GM10248 (cell line): ENCODE measurements at regions not wholly inside any gene's neighbourhood (a gene's known extent, or its start where the extent isn't known, plus 50 kb on each side); places are given as distances from the start of the nearest gene placed in this dataset.

Experiments
- CTCF ChIA-PET: fragments of 300-600 bp; sonication (Branson Sonifier 250); formaldehyde crosslinking; extraction: SDS; loops from one replicate; lab custom pipeline; 2021; ENCODE audit warnings: antibody characterized with exemption; lab: Yijun Ruan, JAX
- POLR2A ChIA-PET: fragments of 350-650 bp; sonication (Branson Sonifier 250); formaldehyde crosslinking; extraction: SDS; loops from one replicate; lab custom pipeline; 2020; ENCODE audit warnings: antibody characterized with exemption; lab: Yijun Ruan, JAX
- DNase-seq: peaks from one replicate; pipeline ENCODE4 v3.0.0; 2012; ENCODE audit errors: extremely low spot score
- TF ChIP-seq, protein P1 (sequence below): IDR thresholded peaks from 2 replicates; pipeline ENCODE4 v1.5.1; 2012; ENCODE audit warnings: mild to moderate bottlenecking, low read depth; ENCODE audit errors: extremely low read depth, missing control alignments, control extremely low read depth

DNA sequence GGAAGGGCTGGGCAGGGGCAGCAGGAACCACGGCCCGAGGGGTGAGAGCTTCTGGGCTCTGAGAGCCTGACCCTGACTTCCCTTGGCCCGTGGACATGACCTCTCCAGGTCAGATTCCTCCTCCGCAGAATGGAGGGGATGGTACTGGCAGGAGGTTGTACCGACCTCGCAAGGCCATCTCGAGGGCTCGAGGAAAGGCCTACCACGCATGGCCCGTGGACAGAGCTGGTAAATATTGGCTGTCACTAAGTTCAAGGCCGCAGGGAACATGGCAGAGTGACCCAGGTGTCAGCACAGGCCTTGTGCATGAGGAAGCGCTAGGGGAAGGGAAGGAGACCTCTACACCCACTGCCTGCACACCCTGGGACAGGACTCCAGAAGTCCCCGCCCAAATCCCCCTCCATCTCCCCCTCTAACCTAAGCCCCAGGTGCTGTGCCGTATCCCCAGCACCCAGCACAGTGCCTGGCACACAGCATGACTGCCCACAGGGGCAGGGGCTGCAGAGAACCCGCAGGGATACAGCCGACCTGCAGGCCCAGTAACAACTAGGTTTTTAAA, 54.9 kb upstream of the PPP2R5C start:
- ChIA-PET POLR2A (interaction anchor here (0.6 to 1.0 kb wide), 2 partner anchors 64 to 136 kb away, joined by 3 read pairs; no protein-coding TSS in a partner anchor), CTCF (interaction anchor here (0.5 to 3.7 kb wide), 34 partner anchors 12 to 611 kb away, joined by 3 to 23 read pairs (median 4); no protein-coding TSS in a partner anchor)
- TF ChIP-seq, protein P1, sequence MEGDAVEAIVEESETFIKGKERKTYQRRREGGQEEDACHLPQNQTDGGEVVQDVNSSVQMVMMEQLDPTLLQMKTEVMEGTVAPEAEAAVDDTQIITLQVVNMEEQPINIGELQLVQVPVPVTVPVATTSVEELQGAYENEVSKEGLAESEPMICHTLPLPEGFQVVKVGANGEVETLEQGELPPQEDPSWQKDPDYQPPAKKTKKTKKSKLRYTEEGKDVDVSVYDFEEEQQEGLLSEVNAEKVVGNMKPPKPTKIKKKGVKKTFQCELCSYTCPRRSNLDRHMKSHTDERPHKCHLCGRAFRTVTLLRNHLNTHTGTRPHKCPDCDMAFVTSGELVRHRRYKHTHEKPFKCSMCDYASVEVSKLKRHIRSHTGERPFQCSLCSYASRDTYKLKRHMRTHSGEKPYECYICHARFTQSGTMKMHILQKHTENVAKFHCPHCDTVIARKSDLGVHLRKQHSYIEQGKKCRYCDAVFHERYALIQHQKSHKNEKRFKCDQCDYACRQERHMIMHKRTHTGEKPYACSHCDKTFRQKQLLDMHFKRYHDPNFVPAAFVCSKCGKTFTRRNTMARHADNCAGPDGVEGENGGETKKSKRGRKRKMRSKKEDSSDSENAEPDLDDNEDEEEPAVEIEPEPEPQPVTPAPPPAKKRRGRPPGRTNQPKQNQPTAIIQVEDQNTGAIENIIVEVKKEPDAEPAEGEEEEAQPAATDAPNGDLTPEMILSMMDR = no peak
- no peak for DNase-seq

DNA sequence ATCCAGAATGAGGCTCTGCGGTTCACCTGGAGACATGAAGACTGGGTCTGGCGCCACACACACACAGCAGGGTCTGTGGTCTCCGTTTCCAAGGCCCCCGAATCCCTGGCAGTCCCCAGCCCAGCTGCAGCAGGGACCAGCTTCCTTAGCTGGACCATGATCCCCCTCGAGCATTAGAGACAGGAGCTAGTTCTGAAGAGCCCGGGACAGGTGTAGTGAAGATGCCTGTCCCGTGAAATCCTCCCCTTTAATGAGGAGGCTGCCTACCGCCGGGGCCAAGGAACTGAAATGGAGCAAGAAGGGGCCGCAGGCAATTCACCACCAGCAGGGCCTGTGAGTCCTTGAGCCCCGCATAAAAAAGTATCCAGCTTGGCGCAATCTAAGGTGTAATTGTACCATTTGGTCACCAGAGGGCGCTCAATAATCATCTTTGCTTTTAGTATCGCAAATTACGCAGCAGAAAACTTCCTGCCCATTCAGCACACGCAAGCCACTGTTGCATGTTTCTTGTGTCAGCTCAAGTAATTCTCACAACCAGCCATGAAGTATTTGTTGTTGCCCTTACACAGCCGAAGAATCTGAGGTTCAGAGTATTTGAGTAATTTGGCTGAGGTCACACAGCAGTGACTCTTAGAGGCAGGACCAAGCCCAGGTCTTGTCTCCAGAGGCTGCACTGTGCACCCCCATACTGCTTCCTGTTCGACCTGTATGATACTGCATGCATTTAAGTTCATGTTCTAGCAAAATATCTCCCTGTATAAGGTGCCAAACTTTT, 54.3 kb upstream of the PPP2R5C start:
- POLR2A ChIA-PET = interaction anchor here (1.0 kb wide), 1 partner anchor 64 kb away, joined by 3 read pairs; no protein-coding TSS in a partner anchor
- peak; percentile 78 for DNase-seq
- TF ChIP-seq, protein P1 = peak; percentile 70
- CTCF ChIA-PET = interaction anchor here (0.5 to 3.7 kb wide), 33 partner anchors 11 to 611 kb away, joined by 3 to 23 read pairs (median 4); no protein-coding TSS in a partner anchor

DNA sequence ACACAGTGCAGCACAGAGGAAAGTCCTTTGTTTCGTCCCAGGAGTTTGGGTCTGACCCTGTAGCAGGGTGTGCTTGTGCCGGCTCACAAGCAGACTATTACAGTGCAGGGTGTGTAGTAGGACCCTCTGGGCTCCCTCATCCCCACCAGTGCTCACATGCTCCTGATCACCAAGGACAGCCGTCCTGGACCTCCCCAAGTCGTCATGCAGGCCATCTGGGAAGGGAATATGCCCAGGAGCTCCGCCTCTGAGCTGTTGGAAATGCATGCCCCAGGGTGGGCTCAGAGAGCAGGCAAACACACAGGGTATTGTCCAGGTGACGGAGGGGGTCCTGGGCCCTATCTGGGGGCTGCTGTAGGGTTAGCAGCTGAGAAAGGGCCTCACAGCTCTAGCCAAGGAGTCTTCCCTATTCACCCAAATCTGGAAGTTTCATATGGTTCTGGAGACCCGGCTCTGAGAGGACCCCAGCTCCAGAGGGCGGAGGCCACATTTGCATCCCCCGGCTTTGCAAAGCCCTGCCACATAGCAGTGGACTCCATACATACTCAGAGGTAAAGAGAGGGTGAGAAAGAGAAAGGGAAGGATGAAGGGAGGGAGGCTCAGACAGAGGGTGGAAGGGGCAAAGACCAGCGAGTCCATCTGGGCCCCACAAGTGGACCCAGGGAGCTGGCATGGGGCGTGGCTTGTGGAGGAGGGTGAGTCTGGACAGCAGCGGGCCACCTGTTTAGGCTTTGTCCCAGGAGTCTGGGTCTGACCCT, 53.5 kb upstream of the PPP2R5C start:
- CTCF ChIA-PET = interaction anchor here (0.7 to 3.7 kb wide), 17 partner anchors 11 to 610 kb away, joined by 3 to 23 read pairs (median 4); no protein-coding TSS in a partner anchor
- TF ChIP-seq, protein P1 = no peak
- no peak for DNase-seq
- POLR2A ChIA-PET = interaction anchor here (1.0 kb wide), 1 partner anchor 63 kb away, joined by 3 read pairs; no protein-coding TSS in a partner anchor

DNA sequence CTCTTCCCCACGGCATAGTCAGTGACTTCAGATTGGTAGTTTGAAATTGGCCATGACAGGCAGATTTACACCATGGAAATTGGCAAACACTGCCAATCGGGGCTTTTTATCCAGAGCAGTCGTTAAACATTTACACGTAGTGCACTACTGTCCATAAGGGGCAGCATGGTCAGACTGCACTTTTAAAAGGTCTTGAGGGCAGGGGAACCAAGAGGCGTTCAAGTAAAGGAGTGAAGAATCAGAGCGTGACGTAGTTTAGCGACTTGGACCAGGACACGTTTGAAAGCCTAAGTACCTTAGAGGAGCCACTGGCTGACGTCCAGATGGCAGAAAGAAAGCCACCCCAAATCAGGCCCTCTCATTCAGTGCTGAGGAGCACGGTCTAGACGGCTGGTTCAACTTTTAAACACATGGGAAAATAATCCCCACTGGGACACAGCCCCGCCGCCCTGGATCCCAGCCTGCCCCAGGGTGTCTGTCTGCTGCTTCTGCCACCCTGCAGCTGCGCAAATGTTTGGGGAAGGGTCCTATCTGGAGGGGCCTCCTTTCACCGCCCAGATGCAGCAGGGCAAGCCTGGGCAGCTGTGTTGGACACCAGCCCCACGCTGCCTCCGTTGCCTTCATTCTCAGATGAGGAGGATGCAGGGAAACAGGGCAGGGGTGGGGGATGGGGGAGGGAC, 52.5 kb upstream of the PPP2R5C start:
- ChIA-PET CTCF (interaction anchor here (0.9 to 3.7 kb wide), 4 partner anchors 10 to 388 kb away, joined by 3 to 23 read pairs (median 8); no protein-coding TSS in a partner anchor), POLR2A (no interaction called here)
- TF ChIP-seq, protein P1 = no peak
- no peak for DNase-seq

DNA sequence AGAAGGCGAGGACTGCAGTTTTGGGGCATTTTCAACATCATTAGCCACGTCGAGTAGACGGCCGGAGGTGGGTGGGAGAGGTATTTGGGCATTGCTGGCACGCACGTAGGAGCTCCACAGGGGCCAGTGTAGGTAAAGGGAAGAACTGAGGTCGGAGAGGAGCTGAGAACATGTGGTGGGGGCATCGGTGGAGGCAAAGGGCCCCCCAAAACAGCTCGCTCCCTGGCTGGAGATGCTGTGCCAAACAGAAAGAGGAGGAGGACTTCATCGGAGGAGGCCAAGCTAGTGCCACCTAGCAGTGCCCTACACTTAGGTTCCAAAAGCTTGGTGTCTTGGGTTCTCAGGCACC, 52.0 kb upstream of the PPP2R5C start:
- POLR2A ChIA-PET = no interaction called here
- CTCF ChIA-PET = interaction anchor here (0.6 to 1.2 kb wide), 5 partner anchors 10 to 250 kb away, joined by 3 to 4 read pairs (median 3); no protein-coding TSS in a partner anchor
- TF ChIP-seq, protein P1 = no peak
- DNase-seq = no peak
